NCI-H345 treated with DMSO at 0.1 percent for 48 hours (cell line): ENCODE measurements at regions not wholly inside any gene's neighbourhood (a gene's known extent, or its start where the extent isn't known, plus 50 kb on each side); places are given as distances from the start of the nearest gene placed in this dataset.
"Not testable (repeated sequence)": the region's sequence is repeated elsewhere in the genome, so short reads cannot be mapped to it uniquely, and the experiment has no call there.

ENCODE experiments used
- DNase-seq: peaks from one replicate; lab custom pipeline; 2025; ENCODE audit not compliant: unreplicated experiment; lab: John Stamatoyannopoulos, UW

DNA sequence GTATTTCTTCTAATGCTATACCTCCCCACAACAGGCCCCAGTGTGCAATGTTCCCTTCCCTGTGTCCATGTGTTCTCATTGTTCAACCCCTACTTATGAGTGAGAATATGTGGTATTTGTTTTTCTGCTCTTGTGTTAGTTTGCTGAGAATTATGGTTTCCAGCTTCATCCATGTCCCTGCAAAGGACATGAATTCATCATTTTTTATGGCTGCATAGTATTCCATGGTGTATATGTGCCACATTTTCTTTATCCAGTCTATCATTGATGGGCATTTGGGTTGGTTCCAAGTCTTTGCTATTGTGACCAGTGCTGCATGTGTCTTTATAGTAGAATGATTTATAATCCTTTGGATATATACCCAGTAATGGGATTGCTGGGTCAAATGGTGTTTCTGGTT, 95.7 kb upstream of the HEY2 start:
- DNase-seq, result not testable (repeated sequence)

GRCh38 chr6:125655511-125655910, 93.9 kb upstream of the HEY2 start:
- DNase-seq, result no peak

DNA sequence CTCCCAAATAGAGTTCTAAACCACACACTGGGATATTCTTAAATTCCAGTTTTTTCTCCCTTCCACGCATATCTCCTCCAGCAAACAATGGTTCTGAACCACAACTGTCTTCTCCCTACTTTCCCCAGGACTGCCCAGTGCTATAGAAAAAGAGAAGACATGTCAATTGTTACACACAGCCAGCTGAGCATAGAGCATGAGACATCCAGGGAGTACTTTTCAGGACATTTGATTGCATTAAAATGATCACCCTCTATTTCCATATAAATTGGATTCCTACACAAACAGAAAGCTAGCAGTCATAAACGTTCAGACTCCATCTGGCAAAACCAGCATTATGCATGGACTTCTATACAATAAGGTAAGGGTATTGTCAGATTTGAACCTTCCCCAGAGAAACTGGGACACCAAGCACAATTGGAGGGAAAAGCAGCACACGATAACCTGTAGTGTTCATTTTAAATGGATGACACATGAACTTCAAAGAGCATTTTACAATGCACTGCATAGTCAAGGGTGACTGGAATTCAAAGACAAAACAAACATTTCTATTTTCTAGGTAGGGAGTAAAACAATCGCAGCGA, 93.1 kb upstream of the HEY2 start:
- peak; percentile 80 for DNase-seq

DNA sequence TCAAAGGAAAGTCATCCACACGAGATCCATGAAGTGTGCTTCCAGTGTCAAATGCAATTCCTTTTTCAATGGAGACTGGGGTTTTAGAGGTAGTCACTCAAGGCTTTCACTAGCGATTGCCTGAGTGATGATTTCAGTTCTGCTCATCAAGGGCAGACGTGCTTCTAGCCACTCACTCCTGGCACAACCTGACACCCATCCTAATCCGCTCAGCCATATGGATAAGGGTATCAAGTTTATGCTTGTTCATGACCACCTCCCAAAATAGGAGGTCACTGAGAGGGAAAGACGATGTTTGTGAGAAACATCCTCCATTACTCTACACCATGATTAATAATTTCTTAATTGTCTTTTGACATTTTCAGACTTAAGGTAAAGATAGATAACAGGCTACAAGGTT, 91.3 kb upstream of the HEY2 start:
- no peak for DNase-seq

DNA sequence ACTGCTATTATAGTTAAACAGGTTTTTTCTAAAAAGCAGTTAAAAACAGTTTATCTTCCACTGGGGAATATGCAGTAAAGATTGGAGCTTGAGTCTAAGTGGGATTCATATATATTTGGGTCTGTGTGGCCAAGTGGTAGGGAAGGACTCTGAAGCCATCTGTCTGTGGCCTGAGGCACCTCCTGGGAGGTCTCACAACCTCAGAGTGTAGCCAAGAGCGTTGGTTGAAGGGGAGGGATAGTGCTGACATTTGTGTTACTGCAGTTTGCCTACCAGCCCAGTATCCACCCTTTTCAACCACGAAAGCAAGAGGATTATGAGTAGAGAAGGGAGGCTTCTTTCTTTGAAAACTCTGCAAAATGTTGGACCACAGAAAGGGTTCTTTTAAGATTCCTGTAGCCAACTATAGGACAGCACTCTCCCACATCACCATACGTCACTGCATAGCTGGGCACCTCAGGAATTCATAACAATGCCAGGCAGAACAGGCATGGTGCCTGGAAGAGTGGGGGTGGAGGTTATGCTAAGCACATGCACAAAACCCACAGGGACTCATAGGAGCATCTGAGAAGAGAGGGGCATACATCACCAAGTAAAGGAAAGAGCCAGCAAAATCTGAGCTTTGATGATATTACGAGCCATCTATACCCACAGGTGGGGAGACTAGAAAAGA, 90.5 kb upstream of the HEY2 start:
- no peak for DNase-seq

DNA sequence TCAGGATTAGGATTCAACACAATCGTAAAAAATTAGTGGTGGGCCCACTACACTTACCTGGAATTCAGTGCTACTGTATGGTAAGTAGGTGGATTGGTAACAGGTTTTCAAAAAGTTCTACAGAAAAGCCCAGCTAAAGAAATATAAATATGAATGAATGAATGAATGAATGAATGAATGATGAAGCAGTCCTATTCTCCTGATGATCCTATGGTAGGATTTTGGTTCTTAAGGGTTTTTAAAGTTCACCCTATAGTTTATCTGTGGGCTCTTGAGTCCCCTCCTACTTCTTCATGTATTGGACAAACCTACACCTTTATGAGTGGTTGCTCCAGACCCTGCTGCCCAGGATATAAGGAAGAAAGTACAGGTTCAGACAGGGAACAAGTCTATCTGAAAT, 89.5 kb upstream of the HEY2 start:
- no peak for DNase-seq

DNA sequence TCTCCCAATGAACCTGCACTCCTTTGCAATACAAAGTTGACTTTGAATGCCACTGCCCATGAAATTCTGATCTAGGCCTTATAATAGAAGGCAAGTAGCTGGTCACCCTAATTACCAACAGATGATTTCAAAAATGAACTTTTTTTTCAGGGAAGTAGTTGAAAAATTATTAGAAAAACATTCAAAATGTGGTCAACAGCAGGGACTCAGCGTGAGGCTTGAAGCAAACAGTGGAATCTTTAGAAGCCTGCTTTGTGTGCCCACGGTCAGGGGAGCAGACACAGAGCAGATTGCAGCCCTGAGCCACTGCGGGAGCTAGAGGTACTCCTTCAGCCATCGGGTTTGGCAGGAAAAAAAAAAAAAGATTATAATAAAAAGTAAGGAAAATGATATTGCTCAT, 87.1 kb upstream of the HEY2 start:
- DNase-seq, result no peak

DNA sequence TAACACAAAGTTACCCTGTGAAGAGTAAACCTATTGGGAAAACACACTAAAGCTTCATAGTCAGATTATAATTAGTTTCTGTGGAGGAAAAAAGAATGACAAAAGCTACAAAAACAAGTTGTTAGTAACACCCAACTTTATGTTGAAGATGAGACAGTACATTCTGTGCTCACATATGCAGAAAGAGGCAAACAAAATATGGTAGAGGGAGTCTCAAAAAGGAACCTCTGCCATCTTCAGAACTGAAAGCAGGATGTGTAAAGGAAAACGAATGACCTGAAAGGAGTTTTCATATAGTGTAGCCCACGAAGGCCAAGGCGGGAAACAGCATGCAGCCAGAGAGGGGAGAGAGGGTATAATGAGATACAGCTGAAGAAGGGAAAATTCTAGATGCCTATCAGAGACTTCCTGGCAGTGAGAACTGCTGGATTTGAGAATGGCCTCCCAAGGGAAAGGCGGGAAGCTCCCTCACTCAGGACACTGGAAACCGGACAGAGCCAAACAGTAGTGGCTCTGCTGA, 84.1 kb upstream of the HEY2 start:
- DNase-seq, result no peak

- no peak for DNase-seq
Measured at GRCh38 chr6:125667326-125667725, 82.1 kb upstream of the HEY2 start.

- DNase-seq, result no peak
Measured at GRCh38 chr6:125668071-125668470, 81.4 kb upstream of the HEY2 start.

DNA sequence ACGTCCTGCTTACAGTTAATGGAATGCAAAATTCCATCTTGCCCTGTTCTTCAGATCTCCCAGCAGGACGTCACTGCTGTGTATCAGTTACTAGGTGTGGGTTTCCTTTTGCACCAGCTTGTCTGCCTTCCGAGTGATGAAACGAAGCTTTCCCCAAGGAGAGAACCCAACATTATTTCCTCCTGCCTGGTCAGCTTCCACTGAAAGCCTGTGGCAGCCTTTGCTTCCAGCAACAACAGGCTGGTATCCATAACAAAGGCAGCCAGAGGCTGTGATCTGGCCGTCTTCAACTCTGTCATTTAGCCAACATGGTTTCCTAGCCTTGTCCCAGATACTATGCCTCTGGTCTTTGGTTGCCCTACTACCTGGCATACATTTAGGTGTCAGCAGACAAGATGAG, 78.9 kb upstream of the HEY2 start:
- DNase-seq, result no peak

DNA sequence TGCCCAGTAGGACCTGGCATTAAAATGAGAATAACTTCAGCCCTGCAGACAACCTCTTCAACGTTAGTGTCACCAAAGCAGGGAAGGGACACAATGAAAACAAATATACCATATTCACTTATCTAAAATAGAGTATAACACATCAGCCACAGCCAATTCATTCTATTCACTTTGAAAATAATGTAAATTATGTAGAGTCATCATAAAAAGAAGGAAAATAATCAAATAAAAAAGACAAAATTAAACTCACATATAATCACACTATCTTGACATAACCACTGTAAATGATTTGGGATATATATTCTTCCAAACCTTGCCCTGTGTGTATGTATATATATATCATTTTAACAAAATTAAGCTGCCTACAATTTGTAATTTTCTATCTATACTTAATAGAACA, 78.1 kb upstream of the HEY2 start:
- no peak for DNase-seq

DNA sequence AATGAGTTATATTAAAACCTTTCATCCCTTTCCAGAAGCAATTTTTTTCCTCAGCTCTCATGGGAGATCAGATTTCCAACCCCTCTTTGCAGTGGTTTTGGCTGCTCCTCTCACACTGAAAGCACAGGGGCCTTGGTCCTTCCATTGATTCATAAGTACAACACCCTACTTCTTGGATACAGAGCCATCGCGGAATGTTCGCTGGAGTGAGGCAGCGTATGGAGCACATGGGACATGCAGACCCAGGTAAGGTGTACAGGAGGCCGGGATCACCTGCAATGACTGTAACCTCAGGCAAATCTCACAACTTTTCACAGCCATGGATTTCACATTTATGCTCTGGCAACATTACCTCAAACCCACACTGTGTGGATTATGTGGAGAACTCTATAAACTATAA, 75.2 kb upstream of the HEY2 start:
- no peak for DNase-seq

DNA sequence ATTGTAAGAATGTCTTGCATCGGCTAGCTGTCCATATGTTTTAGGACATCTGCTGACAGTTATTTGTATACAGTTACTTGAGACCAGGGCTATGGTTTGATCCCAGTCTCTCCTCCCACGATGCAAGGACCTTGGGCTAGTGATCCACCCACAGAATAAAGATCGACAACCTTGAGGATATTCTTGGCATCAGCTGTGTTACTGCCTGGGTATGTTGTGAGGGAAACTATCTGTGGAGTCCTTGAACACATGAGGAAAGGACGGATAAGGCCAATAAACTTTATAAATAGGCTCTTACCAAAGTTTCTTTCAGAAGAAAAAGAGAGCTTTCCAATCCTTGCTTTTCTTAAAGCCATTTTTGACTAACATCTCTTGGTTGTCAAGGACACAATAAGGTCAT, 70.8 kb upstream of the HEY2 start:
- DNase-seq, result no peak

GRCh38 chr6:125679128-125679527, 70.3 kb upstream of the HEY2 start:
- no peak for DNase-seq

DNA sequence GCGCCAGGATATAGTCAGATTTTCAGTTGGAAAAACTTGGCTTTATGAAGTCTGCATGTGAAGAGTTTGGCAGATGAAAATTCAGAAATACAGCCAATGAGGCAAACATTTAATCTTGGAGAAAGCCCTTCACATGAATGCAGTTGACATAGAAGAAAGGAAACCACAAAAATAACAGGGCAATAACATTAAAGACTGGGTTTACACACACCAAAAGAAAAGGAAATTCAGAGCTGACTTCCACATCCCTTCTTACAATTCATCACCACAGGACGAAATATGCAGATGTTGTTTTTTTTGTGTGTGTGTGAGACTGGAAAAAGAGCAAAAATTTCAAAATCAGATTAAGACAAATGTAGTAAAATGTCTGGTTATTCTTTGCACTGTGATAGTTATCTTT, 69.8 kb upstream of the HEY2 start:
- DNase-seq, result no peak

DNA sequence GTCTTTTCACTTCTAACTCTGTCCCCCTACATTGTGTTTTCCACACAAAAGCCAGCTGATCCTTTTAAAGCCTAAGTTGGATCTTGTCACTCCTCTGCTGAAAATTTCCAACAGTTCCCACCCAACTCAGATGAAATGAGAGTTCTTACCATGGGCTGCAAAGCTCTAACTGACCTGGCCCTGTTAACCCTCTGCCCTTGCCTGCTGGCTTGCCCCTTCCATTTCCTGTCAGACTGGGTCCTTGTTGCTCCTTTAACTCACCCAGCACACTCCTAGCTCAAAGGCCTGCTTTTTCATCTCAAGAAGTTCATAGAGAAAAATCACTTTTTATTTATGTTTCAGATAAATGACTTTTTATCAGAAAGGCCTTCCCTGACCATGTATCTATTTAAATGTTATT, 66.5 kb upstream of the HEY2 start:
- no peak for DNase-seq

GRCh38 chr6:125688138-125688537, 61.3 kb upstream of the HEY2 start:
- no peak for DNase-seq

DNA sequence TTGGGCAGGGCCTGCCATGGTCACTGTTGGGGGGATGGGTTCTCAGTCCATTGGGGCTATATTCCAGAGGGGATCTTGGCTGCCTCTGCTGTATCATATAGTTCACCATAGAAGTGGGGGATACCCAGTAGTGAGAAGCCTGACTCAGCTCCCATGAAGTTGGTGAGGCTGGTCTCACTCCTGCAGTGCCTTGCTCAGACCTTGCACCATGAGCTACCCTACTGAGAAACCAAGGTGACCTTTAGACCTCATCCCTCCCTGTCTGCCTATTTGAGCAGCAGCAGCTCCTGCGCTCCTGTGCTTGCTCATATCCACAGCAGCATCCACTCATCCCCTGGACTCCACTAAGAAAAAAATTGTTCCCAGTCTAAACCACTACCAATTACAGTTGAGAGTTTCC, 56.0 kb upstream of the HEY2 start:
- no peak for DNase-seq

DNA sequence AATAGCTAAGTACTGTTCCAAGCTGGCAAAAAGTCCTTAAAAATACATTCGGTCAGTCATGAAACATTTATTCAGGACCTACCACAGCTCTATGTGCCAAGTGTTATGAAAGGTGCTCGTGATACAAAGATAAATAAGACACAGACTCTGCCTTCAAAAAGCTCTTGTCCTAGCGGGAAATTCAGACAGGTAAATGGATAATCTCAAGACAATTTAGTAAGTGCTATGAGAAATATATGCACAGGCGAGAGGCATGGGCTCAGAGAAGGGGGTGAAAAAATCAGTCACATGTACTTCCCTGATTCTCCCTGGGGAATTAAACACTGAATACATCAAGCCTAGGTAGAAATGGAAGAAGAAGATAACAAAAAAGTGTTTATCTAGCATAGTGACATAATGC, 49.8 kb upstream of the HEY2 start:
- DNase-seq, result no peak
